HG03565 (cell line): ENCODE measurements at regions not wholly inside any gene's neighbourhood (a gene's known extent, or its start where the extent isn't known, plus 50 kb on each side); places are given as distances from the start of the nearest gene placed in this dataset.
"Not testable (repeated sequence)": the region's sequence is repeated elsewhere in the genome, so short reads cannot be mapped to it uniquely, and the experiment has no call there.

Source experiments
- ATAC-seq: cut with Tn5 transposase; IDR thresholded peaks from one replicate; pipeline ENCODE4 v1.9.1; 2021; ENCODE audit warnings: mild to moderate bottlenecking, moderate library complexity; ENCODE audit not compliant: unreplicated experiment

DNA sequence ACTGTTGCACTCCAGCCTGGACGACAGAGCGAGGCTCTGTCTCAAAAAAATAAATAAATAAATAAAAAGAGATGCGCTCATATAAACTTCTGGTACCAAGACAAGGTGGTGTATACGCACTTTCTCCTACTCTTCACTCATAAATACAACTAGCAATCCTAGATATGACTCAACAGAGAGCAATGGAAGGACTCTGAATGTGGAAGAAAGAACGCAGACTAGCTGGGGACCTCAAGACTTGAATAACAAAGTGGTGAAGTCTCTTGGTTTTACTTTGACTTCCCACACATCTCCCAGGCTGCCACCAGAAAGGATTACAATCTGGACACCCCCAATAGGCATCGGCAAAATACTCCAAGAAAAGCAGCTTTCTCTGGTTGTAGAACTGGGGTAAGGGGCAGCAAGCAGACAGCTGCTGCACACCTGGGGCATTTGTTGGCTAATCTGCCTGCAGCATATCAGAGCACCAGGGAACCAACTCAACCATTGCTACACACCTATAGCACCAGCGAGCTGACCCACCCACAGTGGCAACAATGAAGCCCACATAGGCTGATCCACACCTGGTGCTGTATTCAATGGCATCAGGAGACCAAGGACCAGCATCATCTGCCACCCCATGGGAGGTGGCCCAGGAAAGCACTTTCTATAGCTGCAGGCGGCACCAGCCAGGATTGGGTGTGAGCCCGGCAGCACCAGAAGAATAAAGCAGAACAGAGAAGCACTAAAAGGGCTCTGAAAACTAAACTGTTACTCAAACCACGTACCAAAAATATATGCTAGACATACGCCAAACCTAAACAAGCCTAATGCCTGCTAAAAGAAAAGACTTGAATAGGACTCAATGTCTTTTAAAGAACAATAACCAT is 1231.7 kb upstream of the TMEM132C start:
- no peak for ATAC-seq

GRCh38 chr12:127038152-127038551 is 1228.8 kb upstream of the TMEM132C start:
- ATAC-seq = no peak

DNA sequence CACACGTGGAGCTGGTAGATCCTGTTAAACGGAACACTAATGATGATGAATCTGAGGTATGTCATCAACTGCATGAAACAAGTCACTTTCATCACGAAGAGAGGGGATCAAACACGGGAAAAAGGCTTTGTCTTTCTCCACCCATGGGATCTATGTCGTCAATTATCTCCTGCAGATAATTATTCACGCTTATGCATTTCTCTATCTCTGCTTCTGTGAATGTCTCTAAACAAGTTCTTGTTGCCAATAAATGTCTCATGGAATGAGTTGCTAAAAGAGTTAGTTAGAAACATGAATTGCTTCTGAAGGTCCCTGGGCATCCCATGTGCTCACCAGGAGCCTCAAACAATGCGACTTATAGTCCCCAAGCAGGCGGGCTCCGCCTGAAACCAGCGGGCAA is 1228.2 kb upstream of the TMEM132C start:
- no peak for ATAC-seq

GRCh38 chr12:127041985-127042625 is 1224.9 kb upstream of the TMEM132C start:
- ATAC-seq = peak; percentile 99

GRCh38 chr12:127043731-127044130 is 1223.2 kb upstream of the TMEM132C start:
- ATAC-seq = no peak

- no peak for ATAC-seq
These were observed 1222.1 kb upstream of the TMEM132C start for GRCh38 chr12:127044836-127045235.

DNA sequence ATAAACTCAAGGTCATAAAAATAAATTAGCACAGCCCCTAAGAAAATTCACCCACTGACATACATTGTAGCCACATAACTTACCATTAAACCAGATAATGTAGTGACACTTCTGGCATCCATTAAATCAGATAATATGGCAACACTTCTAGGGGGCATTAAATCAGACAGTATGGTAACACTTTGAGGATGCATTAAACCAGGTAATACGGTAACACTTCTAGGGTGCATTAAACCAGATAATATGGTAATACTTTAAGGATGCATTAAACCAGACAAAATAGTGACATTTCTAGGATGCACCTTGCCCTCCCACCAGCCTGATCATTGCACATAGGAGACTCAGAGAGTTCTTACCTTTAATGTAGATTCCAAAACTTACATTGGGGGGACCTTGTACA is 1220.5 kb upstream of the TMEM132C start:
- no peak for ATAC-seq

DNA sequence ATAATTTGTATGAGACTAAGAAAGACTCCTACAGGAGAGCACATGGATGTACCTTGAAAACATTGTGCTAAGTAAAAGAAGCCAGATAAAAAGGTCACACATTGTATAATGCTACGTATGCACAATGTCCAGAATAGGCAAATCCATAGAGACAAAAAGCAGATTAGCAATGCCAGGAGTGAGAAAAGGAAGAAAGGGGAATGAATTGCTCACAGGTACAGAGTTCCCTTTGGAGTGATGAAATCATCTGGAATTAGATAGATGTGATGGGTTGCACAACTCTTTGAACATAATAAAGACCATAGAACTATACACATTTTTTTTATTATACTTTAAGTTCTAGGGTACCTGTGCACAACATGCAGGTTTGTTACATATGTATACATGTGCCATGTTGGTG is 1218.9 kb upstream of the TMEM132C start:
- no peak for ATAC-seq

DNA sequence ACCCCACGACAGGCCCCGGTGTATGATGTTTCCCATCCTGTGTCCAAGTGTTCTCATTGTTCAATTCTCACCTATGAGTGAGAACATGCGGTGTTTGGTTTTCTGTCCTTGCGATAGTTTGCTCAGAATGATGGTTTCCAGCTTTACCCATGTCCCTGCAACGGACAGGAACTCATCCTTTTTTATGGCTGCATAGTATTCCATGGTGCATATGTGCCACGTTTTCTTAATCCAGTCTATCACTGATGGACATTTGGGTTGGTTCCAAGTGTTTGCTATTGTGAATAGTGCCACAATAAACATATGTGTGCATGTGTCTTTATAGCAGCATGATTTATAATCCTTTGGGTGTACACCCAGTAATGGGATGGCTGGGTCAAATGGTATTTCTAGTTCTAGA is 1218.4 kb upstream of the TMEM132C start:
- not testable (repeated sequence) for ATAC-seq

DNA sequence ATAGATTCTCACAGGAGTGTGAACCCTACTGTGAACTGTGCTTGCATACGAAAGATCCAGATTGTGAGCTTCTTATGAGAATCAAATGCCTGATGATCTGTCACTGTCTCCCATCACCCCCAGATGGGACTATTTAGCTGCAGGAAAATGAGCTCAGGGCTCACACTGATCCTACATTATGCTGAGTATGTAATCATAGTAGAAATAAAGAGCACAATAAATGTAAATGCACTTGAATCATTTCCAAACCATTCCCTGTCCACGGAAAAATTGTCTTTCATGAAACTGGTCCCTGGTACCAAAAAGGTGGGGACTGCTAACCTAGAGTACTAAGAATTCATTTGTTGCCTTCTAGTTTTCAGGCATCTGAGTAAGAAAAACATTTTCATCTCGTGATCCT is 1215.8 kb upstream of the TMEM132C start:
- no peak for ATAC-seq

GRCh38 chr12:127052511-127053232 is 1214.3 kb upstream of the TMEM132C start:
- no peak for ATAC-seq

- no peak for ATAC-seq
These were observed 1212.4 kb upstream of the TMEM132C start for GRCh38 chr12:127054531-127054930.

DNA sequence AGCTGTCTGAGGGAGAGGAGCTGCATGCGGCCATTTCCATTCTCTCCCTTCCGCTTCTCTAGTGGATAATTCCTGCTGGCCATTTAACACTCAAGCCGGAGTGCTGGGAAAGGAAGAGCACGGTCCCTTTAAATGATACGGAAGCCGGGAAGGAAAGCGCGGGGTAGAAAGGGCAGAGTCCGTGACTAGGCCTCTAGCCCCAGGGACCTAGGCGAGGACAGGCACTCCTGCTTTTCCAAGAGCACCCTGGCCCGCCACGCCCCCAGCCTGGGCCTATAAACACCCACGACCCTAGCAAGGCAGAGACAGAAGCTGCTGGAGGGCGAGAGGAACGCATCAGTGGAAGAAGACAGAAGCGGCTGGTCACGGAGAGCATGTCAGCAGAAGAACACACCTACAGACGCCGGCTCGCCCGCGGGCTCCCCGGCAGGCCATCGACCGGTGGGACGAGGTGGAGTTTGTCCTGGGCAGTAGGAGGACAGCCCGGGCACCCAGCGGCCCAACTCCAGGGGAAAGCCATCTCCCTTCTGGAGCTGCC is 1206.6 kb upstream of the TMEM132C start:
- no peak for ATAC-seq

- no peak for ATAC-seq
These were observed 1206.0 kb upstream of the TMEM132C start for GRCh38 chr12:127060933-127061332.

- no peak for ATAC-seq
These were observed 1203.5 kb upstream of the TMEM132C start for GRCh38 chr12:127063339-127064072.

- no peak for ATAC-seq
These were observed 1202.8 kb upstream of the TMEM132C start for GRCh38 chr12:127064207-127064606.

- ATAC-seq = no peak
These were observed 1201.4 kb upstream of the TMEM132C start for GRCh38 chr12:127065595-127065994.

- ATAC-seq = no peak
These were observed 1196.3 kb upstream of the TMEM132C start for GRCh38 chr12:127070515-127071157.

DNA sequence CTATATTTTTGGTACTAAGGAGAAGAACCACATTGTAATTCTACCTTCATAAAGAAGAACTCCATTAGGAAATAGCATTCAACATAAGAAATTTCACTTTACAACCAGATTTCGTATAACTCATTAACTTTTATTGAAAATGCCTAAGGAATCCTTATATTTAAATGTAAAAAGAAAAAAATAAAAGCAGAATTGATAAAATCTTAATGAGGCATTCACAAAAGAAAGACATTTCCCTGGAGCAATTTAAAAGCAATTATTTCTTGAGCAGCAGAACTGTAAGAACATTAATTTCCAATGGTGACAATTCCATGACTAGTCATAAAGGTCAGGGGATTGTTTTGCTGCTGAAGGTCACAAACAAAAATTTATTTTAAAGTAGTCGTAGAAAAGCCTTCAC is 1192.8 kb upstream of the TMEM132C start:
- ATAC-seq = no peak

DNA sequence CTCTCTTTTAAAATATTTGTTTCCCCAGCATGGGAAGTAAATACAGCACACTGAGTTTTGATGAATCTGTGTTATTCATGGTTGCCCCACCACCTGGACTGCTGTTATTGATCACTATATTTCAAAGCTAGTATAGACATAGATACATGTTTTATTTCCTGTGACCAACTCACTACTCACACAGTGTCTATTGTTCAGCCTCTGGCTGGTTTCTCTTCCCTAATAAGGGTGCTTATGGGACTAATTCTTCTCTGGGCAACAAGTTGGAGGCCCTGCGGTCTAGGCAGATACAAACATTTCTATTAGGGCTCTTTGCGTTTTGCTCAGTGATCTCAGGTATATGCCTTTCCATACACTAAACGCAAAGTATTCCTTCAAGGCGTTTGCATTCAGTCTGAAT is 1191.0 kb upstream of the TMEM132C start:
- no peak for ATAC-seq
